Kidney epithelial cell (primary cell): ENCODE measurements at regions not wholly inside any gene's neighbourhood (a gene's known extent, or its start where the extent isn't known, plus 50 kb on each side); places are given as distances from the start of the nearest gene placed in this dataset.
"Not testable (repeated sequence)": the region's sequence is repeated elsewhere in the genome, so short reads cannot be mapped to it uniquely, and the experiment has no call there.

Experiments
- DNase-seq: peaks from one replicate; pipeline ENCODE4 v3.0.0-alpha.2; 2010; ENCODE audit warnings: low read depth
- H3K27me3 ChIP-seq: 2 replicates; pipeline ENCODE4 v1.6.0; 2011; ENCODE audit warnings: low read length; ENCODE audit not compliant: control insufficient read depth, insufficient read depth
- H3K36me3 ChIP-seq: 2 replicates; pipeline ENCODE4 v1.5.1; 2011; ENCODE audit warnings: low read length; ENCODE audit not compliant: control insufficient read depth, insufficient read depth
- H3K4me3 ChIP-seq: 2 replicates; pipeline ENCODE4 v1.5.1; 2011; ENCODE audit warnings: low read depth, mild to moderate bottlenecking, control low read depth, low read length
- CTCF ChIP-seq: IDR thresholded peaks from 2 replicates; pipeline ENCODE4 v1.5.1; 2011; ENCODE audit warnings: mild to moderate bottlenecking, moderate library complexity, low read length, control low read depth, inconsistent platforms; ENCODE audit not compliant: insufficient read depth, poor library complexity, severe bottlenecking

- DNase-seq: no peak
- Histone ChIP-seq H3K27me3 (no peaks in the 10 kb centered on the region), H3K36me3 (no peaks in the 10 kb centered on the region), H3K4me3 (no peak overlapping the region)
- no peak for TF ChIP-seq CTCF
Measured at GRCh38 chr5:124492444-124493224, 253.8 kb downstream of the ZNF608 start.

- DNase-seq, H3K4me3 ChIP-seq, H3K27me3 ChIP-seq, H3K36me3 ChIP-seq: not testable (repeated sequence)
Measured at GRCh38 chr5:124490315-124490714, 256.1 kb downstream of the ZNF608 start.

- DNase-seq: no peak
- no peak for TF ChIP-seq CTCF
- Histone ChIP-seq H3K27me3 (no peaks in the 10 kb centered on the region), H3K4me3 (no peak overlapping the region), H3K36me3 (no peaks in the 10 kb centered on the region)
Measured at GRCh38 chr5:124481419-124481818, 265.0 kb downstream of the ZNF608 start.

GRCh38 chr5:124480964-124481363 lies 265.5 kb downstream of the ZNF608 start:
- Histone ChIP-seq H3K27me3 (no peaks in the 10 kb centered on the region), H3K4me3 (no peak overlapping the region), H3K36me3 (no peaks in the 10 kb centered on the region)
- DNase-seq: no peak
- TF ChIP-seq CTCF: no peak

- no peaks in the 10 kb centered on the region for H3K36me3 ChIP-seq
- no peaks in the 10 kb centered on the region for H3K27me3 ChIP-seq
- no peak for TF ChIP-seq CTCF
- H3K4me3 ChIP-seq: no peak overlapping the region
- DNase-seq: no peak
Measured at GRCh38 chr5:124480022-124480421, 266.4 kb downstream of the ZNF608 start.

- Histone ChIP-seq H3K27me3 (no peaks in the 10 kb centered on the region), H3K36me3 (no peaks in the 10 kb centered on the region), H3K4me3 (no peak overlapping the region)
- no peak for DNase-seq
- no peak for TF ChIP-seq CTCF
Measured at GRCh38 chr5:124478264-124478663, 268.2 kb downstream of the ZNF608 start.
